ENCODE measurements at regions not wholly inside any gene's neighbourhood (a gene's known extent, or its start where the extent isn't known, plus 50 kb on each side); places are given as distances from the start of the nearest gene placed in this dataset.

GRCh38 chr19:30154410-30154809, 212.4 kb downstream of the URI1 start:
- no peak for DNase-seq

- no peak for DNase-seq
These were observed 213.6 kb downstream of the URI1 start for GRCh38 chr19:30155381-30156200.

- DNase-seq: no peak
These were observed 214.6 kb downstream of the URI1 start for GRCh38 chr19:30156646-30157045.

GRCh38 chr19:30158067-30158892, 213.9 kb upstream of the ZNF536 start:
- no peak for DNase-seq

- no peak for DNase-seq
These were observed 213.3 kb upstream of the ZNF536 start for GRCh38 chr19:30158893-30159245.

GRCh38 chr19:30159636-30160035, 212.5 kb upstream of the ZNF536 start:
- DNase-seq: no peak

- no peak for DNase-seq
These were observed 211.8 kb upstream of the ZNF536 start for GRCh38 chr19:30160426-30160825.

- DNase-seq: no peak
These were observed 211.0 kb upstream of the ZNF536 start for GRCh38 chr19:30161021-30161655.

GRCh38 chr19:30161770-30162169, 210.4 kb upstream of the ZNF536 start:
- no peak for DNase-seq

- DNase-seq: no peak
These were observed 209.5 kb upstream of the ZNF536 start for GRCh38 chr19:30162718-30163117.

GRCh38 chr19:30163663-30164062, 208.5 kb upstream of the ZNF536 start:
- no peak for DNase-seq

GRCh38 chr19:30165228-30165813, 206.9 kb upstream of the ZNF536 start:
- DNase-seq: no peak

- no peak for DNase-seq
These were observed 204.8 kb upstream of the ZNF536 start for GRCh38 chr19:30167206-30167868.

- DNase-seq: no peak
These were observed 204.1 kb upstream of the ZNF536 start for GRCh38 chr19:30167976-30168635.

- no peak for DNase-seq
These were observed 203.4 kb upstream of the ZNF536 start for GRCh38 chr19:30168760-30169159.

GRCh38 chr19:30169196-30169900, 202.8 kb upstream of the ZNF536 start:
- no peak for DNase-seq

- DNase-seq: no peak
These were observed 202.1 kb upstream of the ZNF536 start for GRCh38 chr19:30170081-30170480.

GRCh38 chr19:30170495-30171137, 201.6 kb upstream of the ZNF536 start:
- no peak for DNase-seq

- no peak for DNase-seq
These were observed 201.0 kb upstream of the ZNF536 start for GRCh38 chr19:30171138-30171635.

GRCh38 chr19:30171795-30172612, 200.2 kb upstream of the ZNF536 start:
- DNase-seq: no peak

Measured in right hindlimb (tissue), 1 donor.